ENCODE measurements at regions not wholly inside any gene's neighbourhood (a gene's known extent, or its start where the extent isn't known, plus 50 kb on each side); places are given as distances from the start of the nearest gene placed in this dataset.

- no peak for TF ChIP-seq ATF2 (IDR thresholded peaks at IDR 0.05; ENCODE audit: low read length)
- TF ChIP-seq RAD21 (IDR thresholded peaks at IDR 0.05 in 1 of 2, conservative IDR thresholded peaks at IDR 0.05 in 1 of 2; ENCODE audit: low read depth in 2 of 2, low read length in 2 of 2), result no peak
- TF ChIP-seq JUN (IDR thresholded peaks at IDR 0.05; ENCODE audit: low read depth, low read length), result no peak
- TF ChIP-seq TBP (IDR thresholded peaks at IDR 0.05; ENCODE audit: low read depth, low read length), result no peak
These were observed 1293.2 kb upstream of the FAM98A start (continued) for GRCh38 chr2:34892256-34892655.

All from H1 (cell line).